HCT116 (cell line): ENCODE measurements at regions not wholly inside any gene's neighbourhood (a gene's known extent, or its start where the extent isn't known, plus 50 kb on each side); places are given as distances from the start of the nearest gene placed in this dataset.

Experiments
- ATAC-seq: fragments of 200-7000 bp; cut with Tn5 transposase; 2 replicates; pipeline ENCODE4 v1.9.1; 2020; ENCODE audit warnings: mild to moderate bottlenecking, moderate library complexity
- BruUV-seq: library from RNA; stranded (reverse); fragments of 400-500 nt; replicated peaks from 2 replicates; lab custom pipeline; 2021; lab: Mats Ljungman, UMichigan
- CTCF ChIA-PET: fragments of 300-600 bp; sonication (Branson Sonifier 250); formaldehyde crosslinking; loops from one replicate; lab custom pipeline; 2021; ENCODE audit warnings: antibody characterized with exemption; lab: Charles Lee
- POLR2A ChIA-PET: fragments of 300-600, 350-600 bp; sonication (Branson Sonifier 250); formaldehyde crosslinking; loops from one replicate; lab custom pipeline; 2021; ENCODE audit warnings: antibody characterized with exemption; lab: Charles Lee
- RAD21 ChIA-PET, 2 experiments: fragments of 300-600 bp; sonication (Branson Sonifier 250); formaldehyde crosslinking; loops; one replicate each; lab custom pipeline; 2023; ENCODE audit warnings: low total read pairs in 2 of 2; ENCODE audit not compliant: uncharacterized antibody in 2 of 2, unreplicated experiment in 2 of 2, low non-redundant PET in 1 of 2; lab: Charles Lee
- DNase-seq: peaks from one replicate; pipeline ENCODE4 v3.0.0-alpha.2; 2010; ENCODE audit warnings: low read depth, low spot score
- H2AFZ ChIP-seq: fragments of 200-600 bp; shearing (Covaris generic), sonication (generic); 2 replicates; pipeline ENCODE4 v1.6.1; 2017; ENCODE audit warnings: low read depth, mixed run types, mixed read lengths, antibody characterized with exemption, low read length; ENCODE audit not compliant: poor library complexity, severe bottlenecking
- H3K27ac ChIP-seq: 2 replicates; pipeline ENCODE4 v1.5.1; 2012; ENCODE audit warnings: low read depth, low read length
- H3K27me3 ChIP-seq: fragments of 200-600 bp; sonication (generic); 2 replicates; pipeline ENCODE4 v1.6.1; 2016; ENCODE audit warnings: mixed run types, low read length, mixed read lengths; ENCODE audit not compliant: insufficient read depth
- H3K36me3 ChIP-seq, 2 experiments: fragments of 200-500 bp in 1 of 2; fragments of 200-600 bp in 1 of 2; sonication (Bioruptor generic) in 1 of 2; sonication (generic) in 1 of 2; 2 replicates each; pipeline versions ENCODE4 v1.5.1 to v1.6.1; 2014 to 2016; ENCODE audit warnings: low read length in 2 of 2, inconsistent platforms in 1 of 2, mixed read lengths in 1 of 2, mixed run types in 1 of 2; ENCODE audit not compliant: insufficient read depth in 2 of 2, control insufficient read depth in 1 of 2
- H3K4me1 ChIP-seq, 2 experiments: fragments of 200-600 bp in 1 of 2; sonication (generic) in 1 of 2; 2 replicates each; pipeline versions ENCODE4 v1.5.1 to v1.6.1; 2012 to 2017; ENCODE audit warnings: low read length in 2 of 2, inconsistent platforms in 1 of 2, mild to moderate bottlenecking in 1 of 2, mixed read lengths in 1 of 2, mixed run types in 1 of 2, moderate library complexity in 1 of 2; ENCODE audit not compliant: insufficient read depth in 2 of 2, control insufficient read depth in 1 of 2
- H3K4me2 ChIP-seq: fragments of 200-600 bp; sonication (generic); 2 replicates; pipeline ENCODE4 v1.6.1; 2017; ENCODE audit warnings: mixed run types, low read length, mixed read lengths
- H3K4me3 ChIP-seq, 2 experiments: fragments of 200-600 bp in 1 of 2; sonication (generic) in 1 of 2; replicated peaks in 1 of 2; 2 replicates each; pipeline ENCODE4 v1.5.1; 2011 to 2016; ENCODE audit warnings: low read length in 2 of 2, control low read depth in 1 of 2, low read depth in 1 of 2, mild to moderate bottlenecking in 1 of 2, mixed read lengths in 1 of 2, mixed run types in 1 of 2
- H3K79me2 ChIP-seq: fragments of 200-600 bp; sonication (generic); 2 replicates; pipeline ENCODE4 v1.6.1; 2017; ENCODE audit warnings: mild to moderate bottlenecking, mixed run types, low read length, moderate library complexity, mixed read lengths; ENCODE audit not compliant: insufficient read depth
- H3K9ac ChIP-seq: fragments of 200-600 bp; sonication (generic); 2 replicates; pipeline ENCODE4 v1.6.1; 2016; ENCODE audit warnings: low read length, mixed read lengths
- H3K9me2 ChIP-seq: fragments of 200-600 bp; sonication (generic), shearing (Covaris generic); 2 replicates; pipeline ENCODE4 v1.6.1; 2017; ENCODE audit warnings: mixed run types, mild to moderate bottlenecking, moderate library complexity; ENCODE audit not compliant: insufficient read depth
- H3K9me3 ChIP-seq, 2 experiments: fragments of 200-500 bp in 1 of 2; fragments of 200-600 bp in 1 of 2; sonication (Bioruptor generic) in 1 of 2; sonication (generic) in 1 of 2; 2 replicates each; pipeline ENCODE4 v1.6.1; 2014 to 2017; ENCODE audit warnings: low read length in 2 of 2, mixed read lengths in 2 of 2, inconsistent platforms in 1 of 2, low read depth in 1 of 2, mild to moderate bottlenecking in 1 of 2, mixed run types in 1 of 2, moderate library complexity in 1 of 2; ENCODE audit not compliant: control insufficient read depth in 1 of 2, insufficient read depth in 1 of 2
- H4K20me1 ChIP-seq: fragments of 200-600 bp; sonication (generic), shearing (Covaris generic); 2 replicates; pipeline ENCODE4 v1.6.1; 2017; ENCODE audit warnings: mixed run types, mild to moderate bottlenecking, moderate library complexity; ENCODE audit not compliant: insufficient read depth
- CBX3 ChIP-seq: IDR thresholded peaks from 2 replicates; pipeline ENCODE4 v1.6.1; 2012; ENCODE audit warnings: low read depth
- EGR1 ChIP-seq: IDR thresholded peaks from 2 replicates; pipeline ENCODE4 v1.6.1; 2012; ENCODE audit warnings: low read depth
- FOSL1 ChIP-seq: IDR thresholded peaks from 2 replicates; pipeline ENCODE4 v1.6.1; 2012; ENCODE audit warnings: low read depth
- JUND ChIP-seq: IDR thresholded peaks from 2 replicates; pipeline ENCODE4 v1.6.1; 2012
- RAD21 ChIP-seq: IDR thresholded peaks from 2 replicates; pipeline ENCODE4 v1.6.1; 2012; ENCODE audit warnings: low read depth, mild to moderate bottlenecking
- SP1 ChIP-seq: IDR thresholded peaks from 2 replicates; pipeline ENCODE4 v1.6.1; 2012; ENCODE audit warnings: low read depth
- ZNF274 ChIP-seq: fragments of 200-500 bp; sonication (Bioruptor generic); IDR thresholded peaks from 2 replicates; pipeline ENCODE4 v1.6.1; 2014; ENCODE audit warnings: mild to moderate bottlenecking, low read depth, low read length, inconsistent platforms
- intact Hi-C: fragments of 100-400 bp; cut with micrococcal nuclease; formaldehyde crosslinking; loops from 2 replicates; pipeline ENCODE4 v1.10.0; 2022
- TF ChIP-seq, protein P1 (sequence below): IDR thresholded peaks from 2 replicates; pipeline ENCODE4 v1.6.1; 2012
- TF ChIP-seq, protein P2 (sequence below): IDR thresholded peaks from 2 replicates; pipeline ENCODE4 v1.6.1; 2011; ENCODE audit warnings: mild to moderate bottlenecking, low read length, moderate library complexity; ENCODE audit not compliant: insufficient replicate concordance; ENCODE audit errors: extremely low read depth

DNA sequence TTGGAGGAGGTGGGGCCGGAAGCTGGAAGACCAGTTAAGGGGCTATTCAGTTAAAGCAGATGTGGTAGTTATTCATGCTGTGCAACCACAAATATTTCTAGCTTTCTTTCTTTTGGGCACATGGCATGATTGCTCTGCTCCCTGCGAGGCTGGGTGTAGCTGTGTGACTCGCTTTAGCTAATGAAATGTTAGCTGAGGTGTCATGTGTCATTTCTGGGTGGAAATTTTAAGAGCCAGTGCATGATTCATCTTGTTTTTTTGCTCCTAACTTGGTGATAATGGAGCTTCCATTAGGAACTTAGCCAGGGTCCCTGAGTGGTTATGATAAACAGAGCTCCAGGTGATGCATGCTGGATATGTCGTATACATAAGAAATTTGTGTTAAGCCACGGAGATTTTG lies 300.6 kb downstream of the SATB1 start:
- Histone ChIP-seq H3K27me3 (no peaks in the 10 kb centered on the region), H2AFZ (no peak overlapping the region), H3K4me2 (peak overlapping the region; percentile 33), H3K36me3 (no peaks in the 10 kb centered on the region), H3K27ac (no peak overlapping the region), H3K4me1 (peaks cover 0 to 31% of the 10 kb centered on the region in 2 experiments; a peak in 2 of 4 replicates), H3K4me3 (no peak overlapping the region), H3K79me2 (no peaks in the 10 kb centered on the region), H4K20me1 (no peaks in the 10 kb centered on the region), H3K9ac (no peak overlapping the region), H3K9me2 (no peaks in the 10 kb centered on the region), H3K9me3 (no peaks in the 10 kb centered on the region)
- ATAC-seq (peak; percentile 77), DNase-seq (peak; percentile 26)
- TF ChIP-seq ZNF274 (no peak), JUND (peak; percentile 45; the same call in 1 of the 2 replicates), FOSL1 (peak; percentile 43), SP1 (peak; percentile 41), EGR1 (no peak), CBX3 (peak; percentile 64; the same call in 1 of the 2 replicates), RAD21 (0 out of 2 replicates have a peak, but pooled peaks have one; percentile 2)
- TF ChIP-seq, protein P1, sequence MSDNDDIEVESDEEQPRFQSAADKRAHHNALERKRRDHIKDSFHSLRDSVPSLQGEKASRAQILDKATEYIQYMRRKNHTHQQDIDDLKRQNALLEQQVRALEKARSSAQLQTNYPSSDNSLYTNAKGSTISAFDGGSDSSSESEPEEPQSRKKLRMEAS = peak; percentile 84
- TF ChIP-seq, protein P2, sequence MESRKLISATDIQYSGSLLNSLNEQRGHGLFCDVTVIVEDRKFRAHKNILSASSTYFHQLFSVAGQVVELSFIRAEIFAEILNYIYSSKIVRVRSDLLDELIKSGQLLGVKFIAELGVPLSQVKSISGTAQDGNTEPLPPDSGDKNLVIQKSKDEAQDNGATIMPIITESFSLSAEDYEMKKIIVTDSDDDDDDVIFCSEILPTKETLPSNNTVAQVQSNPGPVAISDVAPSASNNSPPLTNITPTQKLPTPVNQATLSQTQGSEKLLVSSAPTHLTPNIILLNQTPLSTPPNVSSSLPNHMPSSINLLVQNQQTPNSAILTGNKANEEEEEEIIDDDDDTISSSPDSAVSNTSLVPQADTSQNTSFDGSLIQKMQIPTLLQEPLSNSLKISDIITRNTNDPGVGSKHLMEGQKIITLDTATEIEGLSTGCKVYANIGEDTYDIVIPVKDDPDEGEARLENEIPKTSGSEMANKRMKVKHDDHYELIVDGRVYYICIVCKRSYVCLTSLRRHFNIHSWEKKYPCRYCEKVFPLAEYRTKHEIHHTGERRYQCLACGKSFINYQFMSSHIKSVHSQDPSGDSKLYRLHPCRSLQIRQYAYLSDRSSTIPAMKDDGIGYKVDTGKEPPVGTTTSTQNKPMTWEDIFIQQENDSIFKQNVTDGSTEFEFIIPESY = no peak
- RAD21 ChIA-PET = no interaction called here
- intact Hi-C loops = no loop called here
- CTCF ChIA-PET = no interaction called here
- POLR2A ChIA-PET = no interaction called here
- no TSS peak for BruUV-seq

DNA sequence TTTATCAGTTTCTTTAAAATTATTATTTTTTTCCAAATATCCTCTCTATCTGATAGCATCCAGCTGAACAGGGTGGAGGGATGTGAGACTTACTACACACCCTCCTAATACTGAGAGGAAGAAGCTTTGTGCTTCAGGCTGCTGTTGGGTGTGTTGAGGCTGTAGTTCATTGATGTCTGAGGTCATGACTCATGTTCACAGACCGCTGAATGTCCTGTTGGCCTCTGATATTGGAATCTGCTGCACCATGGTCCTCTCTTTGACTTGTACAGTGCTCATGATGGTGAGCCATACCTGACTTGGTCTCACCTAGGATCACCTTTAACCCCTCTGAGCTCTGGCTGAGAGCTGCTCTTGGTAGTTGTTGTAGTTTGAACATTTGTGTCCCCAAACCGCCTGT lies 302.9 kb downstream of the SATB1 start:
- intact Hi-C loops = no loop called here
- BruUV-seq = no TSS peak
- no peaks in the 10 kb centered on the region for H3K9me2 ChIP-seq
- RAD21 ChIA-PET = no interaction called here
- CTCF ChIA-PET = no interaction called here
- H3K9ac ChIP-seq = no peak overlapping the region
- H3K4me1 ChIP-seq = peaks cover 0 to 36% of the 10 kb centered on the region in 2 experiments; a peak in 2 of 4 replicates
- H3K9me3 ChIP-seq = no peaks in the 10 kb centered on the region
- H3K4me3 ChIP-seq = no peak overlapping the region
- H3K27me3 ChIP-seq = no peaks in the 10 kb centered on the region
- no peaks in the 10 kb centered on the region for H3K36me3 ChIP-seq
- no peaks in the 10 kb centered on the region for H4K20me1 ChIP-seq
- peak overlapping the region; percentile 39 for H3K4me2 ChIP-seq
- peak; percentile 37; the same call in 1 of the 2 replicates for TF ChIP-seq FOSL1
- TF ChIP-seq CBX3 = 0 out of 2 replicates have a peak, but pooled peaks have one; percentile 39
- TF ChIP-seq EGR1 = no peak
- TF ChIP-seq SP1 = peak; percentile 25; the same call in 1 of the 2 replicates
- peak; percentile 29; the same call in 1 of the 2 replicates for TF ChIP-seq JUND
- ATAC-seq (peak; percentile 69), DNase-seq (no peak)
- POLR2A ChIA-PET = no interaction called here
- no peak overlapping the region for H3K27ac ChIP-seq
- H2AFZ ChIP-seq = no peak overlapping the region
- no peaks in the 10 kb centered on the region; the same call in 1 of the 2 replicates for H3K79me2 ChIP-seq
